GM12878 (cell line): ENCODE measurements at regions not wholly inside any gene's neighbourhood (a gene's known extent, or its start where the extent isn't known, plus 50 kb on each side); places are given as distances from the start of the nearest gene placed in this dataset.

Experiments used
- BCL11A ChIP-seq: IDR thresholded peaks from 2 replicates; pipeline ENCODE4 v1.6.1; 2011; ENCODE audit warnings: low read depth, low read length
- KDM1A ChIP-seq: fragments of 200-600 bp; sonication (generic); IDR thresholded peaks from 2 replicates; pipeline ENCODE4 v1.6.1; 2016; ENCODE audit warnings: borderline replicate concordance
- NFXL1 ChIP-seq: fragments of 450-650 bp; IDR thresholded peaks from 2 replicates; pipeline ENCODE4 v1.6.1; 2017; ENCODE audit warnings: antibody characterized with exemption, mild to moderate bottlenecking, borderline replicate concordance
- NFYB ChIP-seq: IDR thresholded peaks from 2 replicates; pipeline ENCODE4 v1.6.1; 2011; ENCODE audit warnings: low read depth, mild to moderate bottlenecking, low read length, improper control_type of control experiment, moderate library complexity; ENCODE audit not compliant: insufficient read depth
- RUNX3 ChIP-seq: IDR thresholded peaks from 2 replicates; pipeline ENCODE4 v1.6.1; 2012; ENCODE audit warnings: low read length, inconsistent platforms
- SREBF1 ChIP-seq: IDR thresholded peaks from 2 replicates; pipeline ENCODE4 v1.6.1; 2012; ENCODE audit warnings: mild to moderate bottlenecking, low read length
- WRNIP1 ChIP-seq: IDR thresholded peaks from 2 replicates; pipeline ENCODE4 v1.6.1; 2011; ENCODE audit warnings: low read depth, low read length, improper control_type of control experiment, borderline replicate concordance
- YY1 ChIP-seq: IDR thresholded peaks from 2 replicates; pipeline ENCODE4 v1.6.1; 2011; ENCODE audit warnings: low read depth, mild to moderate bottlenecking, low read length
- ZZZ3 ChIP-seq: IDR thresholded peaks from 2 replicates; pipeline ENCODE4 v1.6.1; 2011; ENCODE audit warnings: low read depth; ENCODE audit not compliant: control insufficient read depth, insufficient read length
- TF ChIP-seq, protein P1 (sequence below): fragments of 450-650 bp; formaldehyde crosslinking; IDR thresholded peaks from 2 replicates; pipeline ENCODE4 v1.4.0; 2020; ENCODE audit warnings: mild to moderate bottlenecking, moderate library complexity
- TF ChIP-seq, protein P2 (sequence below): IDR thresholded peaks from 2 replicates; pipeline ENCODE4 v1.6.1; 2012; ENCODE audit warnings: low read depth, low read length, improper control_type of control experiment
- TF ChIP-seq, protein P3 (sequence below): fragments of 450-650 bp; IDR thresholded peaks from 2 replicates; pipeline ENCODE4 v1.6.1; 2016; ENCODE audit warnings: mild to moderate bottlenecking, moderate library complexity, borderline replicate concordance
- TF ChIP-seq, protein P4 (sequence below): fragments of 450-650 bp; IDR thresholded peaks from 2 replicates; pipeline ENCODE4 v1.6.1; 2017; ENCODE audit warnings: mild to moderate bottlenecking, low read depth, inconsistent platforms; ENCODE audit not compliant: poor library complexity, severe bottlenecking
- TF ChIP-seq, protein P5 (sequence below): IDR thresholded peaks from 2 replicates; pipeline ENCODE4 v1.6.1; 2011; ENCODE audit warnings: low read depth, mild to moderate bottlenecking, low read length, moderate library complexity, borderline replicate concordance; ENCODE audit errors: extremely low read depth
- TF ChIP-seq, protein P6 (sequence below): fragments of 450-650 bp; IDR thresholded peaks from 2 replicates; pipeline ENCODE4 v1.6.1; 2018; ENCODE audit warnings: borderline replicate concordance, mild to moderate bottlenecking; ENCODE audit not compliant: partially characterized antibody

DNA sequence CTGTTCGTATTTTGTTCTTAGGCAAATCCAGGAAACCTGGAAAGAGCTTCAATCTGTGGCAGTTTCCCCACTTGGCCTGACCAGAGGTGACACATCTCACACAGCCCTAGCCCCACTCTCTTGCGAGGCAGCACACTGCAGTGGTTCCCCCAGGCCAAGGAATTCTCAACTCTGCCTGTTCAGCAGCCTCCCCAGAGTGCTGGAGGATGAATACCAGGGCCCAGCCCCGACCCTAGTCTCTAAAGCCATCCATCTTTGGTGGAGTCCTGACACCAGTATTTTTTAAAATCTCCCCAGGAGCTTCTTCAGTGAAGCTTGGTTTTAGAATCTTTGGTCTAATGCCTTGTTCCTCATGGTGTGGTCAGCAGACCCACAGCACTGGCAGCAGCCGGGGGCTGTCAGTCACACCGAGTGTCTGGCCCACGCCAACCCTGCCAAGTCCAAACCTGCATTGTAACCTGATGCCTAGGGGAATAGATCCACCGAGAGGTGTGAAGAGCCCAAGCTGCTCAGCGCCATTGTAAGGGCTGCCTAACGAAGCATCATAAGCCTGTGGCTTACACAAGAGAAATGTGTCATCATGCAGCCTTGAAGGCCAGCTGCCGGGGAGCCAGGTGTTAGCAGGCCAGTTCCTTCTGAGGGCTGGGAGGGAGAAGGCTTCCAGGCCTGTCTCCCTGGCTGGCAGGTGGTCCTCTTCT is 428.7 kb upstream of the ID2 start (continued):
- TF ChIP-seq BCL11A, result peak; percentile 79; the same call in 1 of the 2 replicates
- TF ChIP-seq ZZZ3, result no peak
- TF ChIP-seq WRNIP1, result no peak
- TF ChIP-seq NFYB, result no peak
- TF ChIP-seq SREBF1, result no peak
- TF ChIP-seq, protein P1, sequence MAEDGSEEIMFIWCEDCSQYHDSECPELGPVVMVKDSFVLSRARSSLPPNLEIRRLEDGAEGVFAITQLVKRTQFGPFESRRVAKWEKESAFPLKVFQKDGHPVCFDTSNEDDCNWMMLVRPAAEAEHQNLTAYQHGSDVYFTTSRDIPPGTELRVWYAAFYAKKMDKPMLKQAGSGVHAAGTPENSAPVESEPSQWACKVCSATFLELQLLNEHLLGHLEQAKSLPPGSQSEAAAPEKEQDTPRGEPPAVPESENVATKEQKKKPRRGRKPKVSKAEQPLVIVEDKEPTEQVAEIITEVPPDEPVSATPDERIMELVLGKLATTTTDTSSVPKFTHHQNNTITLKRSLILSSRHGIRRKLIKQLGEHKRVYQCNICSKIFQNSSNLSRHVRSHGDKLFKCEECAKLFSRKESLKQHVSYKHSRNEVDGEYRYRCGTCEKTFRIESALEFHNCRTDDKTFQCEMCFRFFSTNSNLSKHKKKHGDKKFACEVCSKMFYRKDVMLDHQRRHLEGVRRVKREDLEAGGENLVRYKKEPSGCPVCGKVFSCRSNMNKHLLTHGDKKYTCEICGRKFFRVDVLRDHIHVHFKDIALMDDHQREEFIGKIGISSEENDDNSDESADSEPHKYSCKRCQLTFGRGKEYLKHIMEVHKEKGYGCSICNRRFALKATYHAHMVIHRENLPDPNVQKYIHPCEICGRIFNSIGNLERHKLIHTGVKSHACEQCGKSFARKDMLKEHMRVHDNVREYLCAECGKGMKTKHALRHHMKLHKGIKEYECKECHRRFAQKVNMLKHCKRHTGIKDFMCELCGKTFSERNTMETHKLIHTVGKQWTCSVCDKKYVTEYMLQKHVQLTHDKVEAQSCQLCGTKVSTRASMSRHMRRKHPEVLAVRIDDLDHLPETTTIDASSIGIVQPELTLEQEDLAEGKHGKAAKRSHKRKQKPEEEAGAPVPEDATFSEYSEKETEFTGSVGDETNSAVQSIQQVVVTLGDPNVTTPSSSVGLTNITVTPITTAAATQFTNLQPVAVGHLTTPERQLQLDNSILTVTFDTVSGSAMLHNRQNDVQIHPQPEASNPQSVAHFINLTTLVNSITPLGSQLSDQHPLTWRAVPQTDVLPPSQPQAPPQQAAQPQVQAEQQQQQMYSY (CRISPR knock-in tag), result no peak
- TF ChIP-seq KDM1A, result no peak
- peak; percentile 88 for TF ChIP-seq YY1
- no peak for TF ChIP-seq NFXL1
- TF ChIP-seq, protein P2, sequence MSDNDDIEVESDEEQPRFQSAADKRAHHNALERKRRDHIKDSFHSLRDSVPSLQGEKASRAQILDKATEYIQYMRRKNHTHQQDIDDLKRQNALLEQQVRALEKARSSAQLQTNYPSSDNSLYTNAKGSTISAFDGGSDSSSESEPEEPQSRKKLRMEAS, result no peak
- TF ChIP-seq, protein P3, sequence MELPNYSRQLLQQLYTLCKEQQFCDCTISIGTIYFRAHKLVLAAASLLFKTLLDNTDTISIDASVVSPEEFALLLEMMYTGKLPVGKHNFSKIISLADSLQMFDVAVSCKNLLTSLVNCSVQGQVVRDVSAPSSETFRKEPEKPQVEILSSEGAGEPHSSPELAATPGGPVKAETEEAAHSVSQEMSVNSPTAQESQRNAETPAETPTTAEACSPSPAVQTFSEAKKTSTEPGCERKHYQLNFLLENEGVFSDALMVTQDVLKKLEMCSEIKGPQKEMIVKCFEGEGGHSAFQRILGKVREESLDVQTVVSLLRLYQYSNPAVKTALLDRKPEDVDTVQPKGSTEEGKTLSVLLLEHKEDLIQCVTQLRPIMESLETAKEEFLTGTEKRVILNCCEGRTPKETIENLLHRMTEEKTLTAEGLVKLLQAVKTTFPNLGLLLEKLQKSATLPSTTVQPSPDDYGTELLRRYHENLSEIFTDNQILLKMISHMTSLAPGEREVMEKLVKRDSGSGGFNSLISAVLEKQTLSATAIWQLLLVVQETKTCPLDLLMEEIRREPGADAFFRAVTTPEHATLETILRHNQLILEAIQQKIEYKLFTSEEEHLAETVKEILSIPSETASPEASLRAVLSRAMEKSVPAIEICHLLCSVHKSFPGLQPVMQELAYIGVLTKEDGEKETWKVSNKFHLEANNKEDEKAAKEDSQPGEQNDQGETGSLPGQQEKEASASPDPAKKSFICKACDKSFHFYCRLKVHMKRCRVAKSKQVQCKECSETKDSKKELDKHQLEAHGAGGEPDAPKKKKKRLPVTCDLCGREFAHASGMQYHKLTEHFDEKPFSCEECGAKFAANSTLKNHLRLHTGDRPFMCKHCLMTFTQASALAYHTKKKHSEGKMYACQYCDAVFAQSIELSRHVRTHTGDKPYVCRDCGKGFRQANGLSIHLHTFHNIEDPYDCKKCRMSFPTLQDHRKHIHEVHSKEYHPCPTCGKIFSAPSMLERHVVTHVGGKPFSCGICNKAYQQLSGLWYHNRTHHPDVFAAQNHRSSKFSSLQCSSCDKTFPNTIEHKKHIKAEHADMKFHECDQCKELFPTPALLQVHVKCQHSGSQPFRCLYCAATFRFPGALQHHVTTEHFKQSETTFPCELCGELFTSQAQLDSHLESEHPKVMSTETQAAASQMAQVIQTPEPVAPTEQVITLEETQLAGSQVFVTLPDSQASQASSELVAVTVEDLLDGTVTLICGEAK, result no peak
- peak; percentile 66 for TF ChIP-seq RUNX3
- TF ChIP-seq, protein P4, sequence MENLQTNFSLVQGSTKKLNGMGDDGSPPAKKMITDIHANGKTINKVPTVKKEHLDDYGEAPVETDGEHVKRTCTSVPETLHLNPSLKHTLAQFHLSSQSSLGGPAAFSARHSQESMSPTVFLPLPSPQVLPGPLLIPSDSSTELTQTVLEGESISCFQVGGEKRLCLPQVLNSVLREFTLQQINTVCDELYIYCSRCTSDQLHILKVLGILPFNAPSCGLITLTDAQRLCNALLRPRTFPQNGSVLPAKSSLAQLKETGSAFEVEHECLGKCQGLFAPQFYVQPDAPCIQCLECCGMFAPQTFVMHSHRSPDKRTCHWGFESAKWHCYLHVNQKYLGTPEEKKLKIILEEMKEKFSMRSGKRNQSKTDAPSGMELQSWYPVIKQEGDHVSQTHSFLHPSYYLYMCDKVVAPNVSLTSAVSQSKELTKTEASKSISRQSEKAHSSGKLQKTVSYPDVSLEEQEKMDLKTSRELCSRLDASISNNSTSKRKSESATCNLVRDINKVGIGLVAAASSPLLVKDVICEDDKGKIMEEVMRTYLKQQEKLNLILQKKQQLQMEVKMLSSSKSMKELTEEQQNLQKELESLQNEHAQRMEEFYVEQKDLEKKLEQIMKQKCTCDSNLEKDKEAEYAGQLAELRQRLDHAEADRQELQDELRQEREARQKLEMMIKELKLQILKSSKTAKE, result no peak
- TF ChIP-seq, protein P5, sequence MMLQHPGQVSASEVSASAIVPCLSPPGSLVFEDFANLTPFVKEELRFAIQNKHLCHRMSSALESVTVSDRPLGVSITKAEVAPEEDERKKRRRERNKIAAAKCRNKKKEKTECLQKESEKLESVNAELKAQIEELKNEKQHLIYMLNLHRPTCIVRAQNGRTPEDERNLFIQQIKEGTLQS, result no peak
- TF ChIP-seq, protein P6, sequence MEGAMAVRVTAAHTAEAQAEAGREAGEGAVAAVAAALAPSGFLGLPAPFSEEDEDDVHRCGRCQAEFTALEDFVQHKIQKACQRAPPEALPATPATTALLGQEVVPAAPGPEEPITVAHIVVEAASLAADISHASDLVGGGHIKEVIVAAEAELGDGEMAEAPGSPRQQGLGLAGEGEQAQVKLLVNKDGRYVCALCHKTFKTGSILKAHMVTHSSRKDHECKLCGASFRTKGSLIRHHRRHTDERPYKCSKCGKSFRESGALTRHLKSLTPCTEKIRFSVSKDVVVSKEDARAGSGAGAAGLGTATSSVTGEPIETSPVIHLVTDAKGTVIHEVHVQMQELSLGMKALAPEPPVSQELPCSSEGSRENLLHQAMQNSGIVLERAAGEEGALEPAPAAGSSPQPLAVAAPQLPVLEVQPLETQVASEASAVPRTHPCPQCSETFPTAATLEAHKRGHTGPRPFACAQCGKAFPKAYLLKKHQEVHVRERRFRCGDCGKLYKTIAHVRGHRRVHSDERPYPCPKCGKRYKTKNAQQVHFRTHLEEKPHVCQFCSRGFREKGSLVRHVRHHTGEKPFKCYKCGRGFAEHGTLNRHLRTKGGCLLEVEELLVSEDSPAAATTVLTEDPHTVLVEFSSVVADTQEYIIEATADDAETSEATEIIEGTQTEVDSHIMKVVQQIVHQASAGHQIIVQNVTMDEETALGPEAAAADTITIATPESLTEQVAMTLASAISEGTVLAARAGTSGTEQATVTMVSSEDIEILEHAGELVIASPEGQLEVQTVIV, result no peak
